DMS 273 (cell line): ENCODE measurements at regions not wholly inside any gene's neighbourhood (a gene's known extent, or its start where the extent isn't known, plus 50 kb on each side); places are given as distances from the start of the nearest gene placed in this dataset.

Source experiments
- DNase-seq: peaks from one replicate; lab custom pipeline; 2025; ENCODE audit not compliant: unreplicated experiment; lab: John Stamatoyannopoulos, UW

GRCh38 chr3:176469694-176470205 lies 727.5 kb downstream of the TBL1XR1 start:
- DNase-seq: no peak

GRCh38 chr3:176463610-176464009 lies 733.7 kb downstream of the TBL1XR1 start:
- DNase-seq: no peak

GRCh38 chr3:176447369-176447768 lies 749.9 kb downstream of the TBL1XR1 start:
- no peak for DNase-seq

GRCh38 chr3:176442326-176442725 lies 755.0 kb downstream of the TBL1XR1 start:
- no peak for DNase-seq

DNA sequence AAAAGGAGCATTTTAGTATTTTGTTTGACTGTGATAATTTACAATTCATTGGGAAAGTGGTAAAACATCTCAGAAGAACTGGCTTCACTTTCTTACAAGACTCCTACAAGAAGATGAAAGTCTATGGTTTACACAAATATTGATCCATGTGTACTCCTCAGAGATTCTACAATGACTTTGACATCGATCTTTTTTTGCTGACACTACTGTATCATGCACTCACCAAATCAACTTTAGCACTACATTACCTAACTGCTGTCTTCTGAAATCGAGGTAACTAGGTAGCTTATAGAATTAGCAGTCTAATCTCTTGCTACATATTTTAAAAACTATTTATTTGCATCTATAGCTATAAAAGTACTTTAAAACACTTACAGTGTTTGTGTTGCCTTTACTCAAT lies 757.6 kb downstream of the TBL1XR1 start:
- no peak for DNase-seq

GRCh38 chr3:176431991-176432390 lies 765.3 kb downstream of the TBL1XR1 start:
- DNase-seq: no peak

- peak; percentile 7 for DNase-seq
Observed at GRCh38 chr3:176431038-176431418, 766.3 kb downstream of the TBL1XR1 start.

DNA sequence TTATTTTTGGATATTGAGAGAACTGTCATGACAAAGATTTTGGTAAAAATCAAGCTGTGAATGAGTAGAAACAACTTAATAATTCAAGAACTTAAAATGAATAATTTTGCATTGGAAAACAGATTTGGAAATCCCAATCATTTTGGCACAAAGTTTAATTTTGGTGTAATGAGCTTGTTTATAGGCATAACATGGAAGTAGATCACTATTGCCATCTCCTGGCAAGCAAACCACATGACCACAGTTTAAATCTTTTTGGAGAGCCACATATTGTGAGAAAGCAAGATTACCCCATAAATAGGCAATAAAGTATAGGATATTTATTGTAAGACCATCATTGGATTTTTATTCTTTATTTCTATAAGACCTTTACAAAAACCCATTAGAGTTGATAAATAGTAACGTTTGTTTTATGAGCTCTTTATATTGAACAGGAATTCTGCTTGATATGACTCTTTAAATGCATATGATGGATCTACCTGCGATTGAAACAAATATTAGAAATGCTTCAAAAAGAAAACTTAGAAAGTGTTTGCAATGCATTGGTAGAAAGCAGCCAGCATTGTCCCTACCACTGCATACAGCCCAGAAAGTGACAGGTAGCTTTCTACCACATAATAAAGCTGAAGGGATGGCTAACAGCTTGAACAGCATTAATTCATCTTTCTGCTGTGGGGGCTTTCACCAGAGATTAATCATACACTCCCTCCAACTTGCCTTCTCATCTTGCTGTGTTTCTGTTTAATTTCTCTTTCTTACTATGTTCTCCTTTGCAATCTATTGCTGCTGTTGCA lies 766.8 kb downstream of the TBL1XR1 start:
- peak; percentile 74 for DNase-seq

DNA sequence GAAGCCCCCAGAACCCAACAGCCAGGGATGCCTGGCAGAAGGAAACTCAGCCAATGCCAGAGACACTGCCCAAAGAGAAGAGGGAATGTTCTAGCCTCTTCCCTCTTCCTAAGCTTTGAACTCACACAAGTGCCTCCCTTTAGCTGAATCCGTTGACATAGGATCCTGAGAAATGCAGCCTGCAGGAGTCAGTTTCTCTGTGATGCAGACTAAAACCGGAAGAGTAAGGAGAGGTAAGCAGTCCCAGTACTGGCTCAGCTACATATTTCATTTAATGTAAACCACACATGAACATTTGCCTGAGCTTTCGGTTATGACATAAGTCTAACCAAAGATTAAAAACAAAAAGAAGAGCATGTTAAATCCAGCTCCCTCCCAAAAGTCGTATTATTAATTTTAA lies 768.7 kb downstream of the TBL1XR1 start:
- no peak for DNase-seq

- DNase-seq: no peak
Observed at GRCh38 chr3:176426371-176426770, 770.9 kb downstream of the TBL1XR1 start.

GRCh38 chr3:176416870-176417269 lies 780.4 kb downstream of the TBL1XR1 start:
- no peak for DNase-seq

DNA sequence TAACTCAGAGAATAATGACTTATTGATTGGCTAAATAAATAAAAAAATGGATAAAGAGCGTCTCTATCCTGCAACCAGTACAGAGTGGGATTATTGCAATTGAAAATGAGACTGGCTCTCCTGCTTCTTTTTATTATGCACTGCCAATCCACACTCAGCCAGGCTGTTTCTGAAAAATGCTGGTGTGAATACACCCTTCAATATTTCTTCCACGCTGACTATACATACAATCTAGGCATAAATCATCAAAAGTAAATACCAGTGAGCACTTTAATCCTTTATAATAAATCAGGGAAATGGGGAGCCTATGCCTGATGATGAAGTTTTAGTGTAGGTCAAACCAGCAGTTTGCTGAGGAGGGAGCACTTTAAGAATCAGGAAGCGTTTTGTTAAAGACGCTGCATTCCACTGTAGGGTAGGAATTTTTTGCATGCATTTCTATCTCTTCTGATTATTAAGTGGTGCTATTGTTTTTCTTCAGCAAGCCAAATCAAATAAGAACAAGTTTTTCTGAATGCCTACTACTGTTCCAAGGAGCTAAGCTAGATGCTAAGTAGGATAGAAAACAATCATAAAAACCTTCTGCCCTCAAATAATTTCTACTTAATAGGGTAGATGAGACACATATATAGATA lies 781.5 kb downstream of the TBL1XR1 start:
- no peak for DNase-seq

DNA sequence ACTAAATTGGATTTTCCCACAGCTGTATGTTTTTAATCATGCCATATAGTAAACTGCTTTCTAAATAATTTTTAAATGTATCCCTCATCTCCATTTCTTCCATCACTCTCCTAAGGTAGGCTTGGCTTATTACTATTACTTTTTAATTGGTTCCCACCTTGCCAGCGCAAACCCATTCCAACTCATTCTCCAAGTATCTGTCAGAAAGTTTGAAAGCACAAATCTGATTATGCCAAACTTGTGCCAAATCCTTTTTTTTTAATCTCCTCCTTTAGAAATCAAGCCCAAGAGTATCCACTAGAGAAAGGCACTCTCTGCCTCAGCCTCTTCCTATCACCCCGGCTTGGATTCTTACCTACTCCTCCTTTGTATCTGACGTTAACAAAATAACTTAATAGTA lies 784.5 kb downstream of the TBL1XR1 start:
- DNase-seq: no peak

GRCh38 chr3:176403531-176403930 lies 793.8 kb downstream of the TBL1XR1 start:
- DNase-seq: no peak

GRCh38 chr3:176401211-176401610 lies 796.1 kb downstream of the TBL1XR1 start:
- no peak for DNase-seq

- DNase-seq: no peak
Observed at GRCh38 chr3:176399193-176399592, 798.1 kb downstream of the TBL1XR1 start.

DNA sequence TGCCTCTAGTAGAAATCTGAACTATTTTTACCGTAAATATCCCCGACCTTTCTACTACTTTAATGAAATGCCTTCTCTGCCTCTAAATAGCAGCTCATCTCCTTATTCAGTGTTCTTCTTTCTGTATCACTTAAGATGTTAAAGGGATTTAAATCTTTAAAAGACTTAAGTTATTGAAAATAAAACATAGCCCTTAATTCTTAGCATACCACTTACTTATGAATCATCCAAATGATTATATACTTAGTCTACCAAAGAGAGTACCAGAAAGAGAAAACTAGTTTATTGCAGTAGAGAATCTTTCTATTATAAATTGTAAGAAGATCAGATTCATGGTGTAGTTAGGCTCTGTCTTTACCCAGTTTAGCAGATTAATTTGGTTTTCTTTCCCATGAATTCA lies 802.0 kb downstream of the TBL1XR1 start:
- DNase-seq: no peak

GRCh38 chr3:176378789-176379188 lies 818.5 kb downstream of the TBL1XR1 start:
- no peak for DNase-seq

- DNase-seq: no peak
Observed at GRCh38 chr3:176376531-176376930, 820.8 kb downstream of the TBL1XR1 start.

DNA sequence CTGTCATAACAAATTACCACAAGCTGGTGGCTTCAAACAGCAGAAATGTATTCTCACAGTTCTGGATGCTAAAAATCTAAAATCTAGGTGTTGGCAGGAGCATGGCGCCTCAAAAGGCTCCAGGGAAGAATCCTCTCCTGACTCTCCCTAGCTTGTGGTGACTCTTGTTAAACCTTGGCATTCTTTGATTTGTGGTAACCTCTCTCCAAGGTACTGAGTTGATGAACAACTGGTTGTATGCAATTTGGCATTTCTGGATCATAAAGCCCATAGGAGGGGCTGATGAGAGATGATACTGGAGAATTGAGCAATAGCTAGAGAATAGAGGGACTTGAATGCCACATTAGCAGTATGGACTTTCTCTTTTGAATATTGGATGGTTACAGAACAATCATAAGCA lies 821.8 kb downstream of the TBL1XR1 start:
- DNase-seq: no peak

DNA sequence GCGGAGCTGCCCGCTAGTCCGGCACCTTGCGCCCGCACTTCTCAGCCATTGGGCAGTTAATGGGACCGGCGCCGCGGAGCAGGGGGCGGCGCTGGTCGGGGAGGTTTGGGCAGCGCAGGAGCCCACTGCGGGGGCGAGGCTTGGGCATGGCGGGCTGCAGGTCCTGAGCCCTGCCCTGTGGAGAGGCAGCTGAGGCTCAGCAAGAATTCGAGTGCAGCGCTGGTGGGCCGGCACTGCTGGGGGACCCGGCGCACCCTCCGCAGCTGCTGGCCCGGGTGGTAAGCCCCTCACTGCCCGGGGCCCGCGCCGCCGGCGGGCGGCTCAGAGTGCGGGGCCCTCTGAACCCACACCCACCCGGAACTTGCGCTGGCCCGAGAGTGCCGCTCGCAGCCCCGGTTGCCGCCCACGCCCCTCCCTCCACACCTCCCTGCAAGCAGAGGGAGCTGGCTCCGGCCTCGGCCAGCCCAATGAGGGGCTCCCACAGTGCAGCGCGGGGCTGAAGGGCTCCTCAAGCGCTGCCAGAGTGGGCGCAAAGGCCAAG lies 835.0 kb downstream of the TBL1XR1 start:
- no peak for DNase-seq

GRCh38 chr3:176359211-176359610 lies 838.1 kb downstream of the TBL1XR1 start:
- no peak for DNase-seq
